Parathyroid adenoma (tissue), 2 donors: ENCODE measurements at regions not wholly inside any gene's neighbourhood (a gene's known extent, or its start where the extent isn't known, plus 50 kb on each side); places are given as distances from the start of the nearest gene placed in this dataset.
"Not testable (repeated sequence)": the region's sequence is repeated elsewhere in the genome, so short reads cannot be mapped to it uniquely, and the experiment has no call there.

Experiments
- H2AFZ ChIP-seq: fragments of 300-600 bp; sonication (generic); one replicate; pipeline ENCODE4 v1.7.0; 2017; ENCODE audit warnings: antibody characterized with exemption, mild to moderate bottlenecking
- H3K27ac ChIP-seq: fragments of 300-600 bp; sonication (generic); one replicate; pipeline ENCODE4 v1.7.0; 2017
- H3K27me3 ChIP-seq: fragments of 300-600 bp; sonication (generic); one replicate; pipeline ENCODE4 v1.7.0; 2017; ENCODE audit warnings: low read length; ENCODE audit not compliant: control insufficient read depth, insufficient read depth
- H3K36me3 ChIP-seq: fragments of 300-600 bp; sonication (generic); one replicate; pipeline ENCODE4 v1.7.0; 2017; ENCODE audit warnings: low read length; ENCODE audit not compliant: control insufficient read depth, insufficient read depth
- H3K4me1 ChIP-seq: fragments of 300-600 bp; sonication (generic); one replicate; pipeline ENCODE4 v1.7.0; 2017; ENCODE audit warnings: control low read depth
- H3K4me2 ChIP-seq: fragments of 300-600 bp; sonication (generic); one replicate; pipeline ENCODE4 v1.7.0; 2017; ENCODE audit warnings: low read length
- H3K4me3 ChIP-seq: fragments of 300-600 bp; sonication (generic); one replicate; pipeline ENCODE4 v1.7.0; 2017; ENCODE audit warnings: low read depth, low read length
- H3K79me2 ChIP-seq: fragments of 300-600 bp; sonication (generic); one replicate; pipeline ENCODE4 v1.7.0; 2017; ENCODE audit warnings: control low read depth
- H3K9ac ChIP-seq: fragments of 300-600 bp; sonication (generic); one replicate; pipeline ENCODE4 v1.7.0; 2017; ENCODE audit warnings: mild to moderate bottlenecking
- H3K9me3 ChIP-seq: fragments of 300-600 bp; sonication (generic); one replicate; pipeline ENCODE4 v1.7.0; 2017; ENCODE audit warnings: low read length; ENCODE audit not compliant: control insufficient read depth
- TF ChIP-seq, protein P1 (sequence below): fragments of 300-600 bp; sonication (generic); IDR thresholded peaks from one replicate; pipeline ENCODE4 v1.7.0; 2017; ENCODE audit warnings: antibody characterized with exemption, mild to moderate bottlenecking
- donor health status: primary hyperparathyroidism.

- no peak overlapping the region for H3K4me3 ChIP-seq
- no peak overlapping the region for H3K9ac ChIP-seq
- TF ChIP-seq, protein P1, sequence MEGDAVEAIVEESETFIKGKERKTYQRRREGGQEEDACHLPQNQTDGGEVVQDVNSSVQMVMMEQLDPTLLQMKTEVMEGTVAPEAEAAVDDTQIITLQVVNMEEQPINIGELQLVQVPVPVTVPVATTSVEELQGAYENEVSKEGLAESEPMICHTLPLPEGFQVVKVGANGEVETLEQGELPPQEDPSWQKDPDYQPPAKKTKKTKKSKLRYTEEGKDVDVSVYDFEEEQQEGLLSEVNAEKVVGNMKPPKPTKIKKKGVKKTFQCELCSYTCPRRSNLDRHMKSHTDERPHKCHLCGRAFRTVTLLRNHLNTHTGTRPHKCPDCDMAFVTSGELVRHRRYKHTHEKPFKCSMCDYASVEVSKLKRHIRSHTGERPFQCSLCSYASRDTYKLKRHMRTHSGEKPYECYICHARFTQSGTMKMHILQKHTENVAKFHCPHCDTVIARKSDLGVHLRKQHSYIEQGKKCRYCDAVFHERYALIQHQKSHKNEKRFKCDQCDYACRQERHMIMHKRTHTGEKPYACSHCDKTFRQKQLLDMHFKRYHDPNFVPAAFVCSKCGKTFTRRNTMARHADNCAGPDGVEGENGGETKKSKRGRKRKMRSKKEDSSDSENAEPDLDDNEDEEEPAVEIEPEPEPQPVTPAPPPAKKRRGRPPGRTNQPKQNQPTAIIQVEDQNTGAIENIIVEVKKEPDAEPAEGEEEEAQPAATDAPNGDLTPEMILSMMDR, result no peak
- H3K9me3 ChIP-seq, result no peaks in the 10 kb centered on the region
- no peak overlapping the region for H3K27ac ChIP-seq
- H2AFZ ChIP-seq, result peak overlapping the region; percentile 63
- peaks cover 4% of the 10 kb centered on the region for H3K4me1 ChIP-seq
- no peaks in the 10 kb centered on the region for H3K79me2 ChIP-seq
- no peaks in the 10 kb centered on the region for H3K36me3 ChIP-seq
- H3K4me2 ChIP-seq, result peak overlapping the region; percentile 9
- no peaks in the 10 kb centered on the region for H3K27me3 ChIP-seq
Measured at GRCh38 chr5:155665361-155665760, 651.8 kb downstream of the KIF4B start.

- not testable (repeated sequence) for H3K27ac ChIP-seq, H3K4me2 ChIP-seq, H3K9ac ChIP-seq, H3K4me3 ChIP-seq, H3K79me2 ChIP-seq, H2AFZ ChIP-seq, H3K9me3 ChIP-seq, H3K36me3 ChIP-seq, H3K4me1 ChIP-seq, H3K27me3 ChIP-seq
Measured at GRCh38 chr5:155672001-155672400, 655.0 kb upstream of the SGCD start.

GRCh38 chr5:155676967-155677366 is 650.0 kb upstream of the SGCD start:
- H3K4me3 ChIP-seq, result no peak overlapping the region
- H3K9me3 ChIP-seq, result no peaks in the 10 kb centered on the region
- no peak overlapping the region for H3K9ac ChIP-seq
- TF ChIP-seq, protein P1, result no peak
- H3K36me3 ChIP-seq, result no peaks in the 10 kb centered on the region
- no peaks in the 10 kb centered on the region for H3K79me2 ChIP-seq
- no peak overlapping the region for H3K27ac ChIP-seq
- H3K27me3 ChIP-seq, result no peaks in the 10 kb centered on the region
- no peak overlapping the region for H3K4me2 ChIP-seq
- no peak overlapping the region for H2AFZ ChIP-seq
- no peaks in the 10 kb centered on the region for H3K4me1 ChIP-seq

DNA sequence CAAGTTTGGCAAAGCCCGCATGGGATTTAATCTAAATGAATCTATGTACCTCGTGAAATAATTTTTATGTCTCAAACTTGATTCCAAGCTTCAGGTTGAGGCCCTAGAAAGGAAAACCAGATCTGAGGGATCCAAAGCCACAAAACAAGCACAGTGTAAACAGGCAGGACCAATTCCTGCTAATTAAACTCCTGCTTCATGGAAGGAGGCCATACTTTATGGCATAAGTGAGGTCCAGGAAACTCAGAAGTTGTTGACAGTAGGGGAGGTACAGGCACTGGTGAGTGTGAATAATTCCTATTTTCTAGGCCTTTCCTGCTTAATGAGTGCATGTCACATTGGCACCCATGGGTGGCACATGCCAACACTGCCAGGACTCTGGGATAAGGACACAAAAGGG is 648.6 kb upstream of the SGCD start:
- Histone ChIP-seq H3K4me3 (no peak overlapping the region), H3K27me3 (no peaks in the 10 kb centered on the region), H3K9me3 (no peaks in the 10 kb centered on the region), H3K9ac (no peak overlapping the region), H3K79me2 (no peaks in the 10 kb centered on the region), H3K4me1 (no peaks in the 10 kb centered on the region), H3K4me2 (no peak overlapping the region), H2AFZ (no peak overlapping the region), H3K27ac (no peak overlapping the region), H3K36me3 (no peaks in the 10 kb centered on the region)
- TF ChIP-seq, protein P1, result no peak

DNA sequence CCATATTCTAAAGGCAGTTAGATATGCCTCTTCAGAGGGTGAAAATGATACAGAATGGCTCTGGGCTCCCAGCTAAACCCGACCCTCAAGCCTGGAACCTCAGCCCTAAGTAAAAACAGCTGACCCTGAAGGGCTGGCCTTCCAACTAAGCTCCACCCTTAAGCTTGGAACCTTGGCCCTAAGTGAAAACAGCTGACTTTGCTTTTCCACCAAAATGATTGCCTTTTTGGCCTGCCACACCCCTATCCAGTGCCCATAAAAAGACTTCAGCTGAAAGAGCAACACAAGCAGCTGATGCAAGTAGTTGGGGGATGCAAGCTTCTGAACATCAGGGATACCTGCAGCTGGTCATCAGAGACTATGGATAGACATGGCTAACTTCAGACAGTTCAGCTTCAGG is 647.4 kb upstream of the SGCD start:
- H3K79me2 ChIP-seq, result no peaks in the 10 kb centered on the region
- no peak overlapping the region for H3K9ac ChIP-seq
- no peak overlapping the region for H3K27ac ChIP-seq
- H3K4me2 ChIP-seq, result no peak overlapping the region
- no peaks in the 10 kb centered on the region for H3K36me3 ChIP-seq
- no peak overlapping the region for H3K4me3 ChIP-seq
- H3K4me1 ChIP-seq, result no peaks in the 10 kb centered on the region
- no peaks in the 10 kb centered on the region for H3K27me3 ChIP-seq
- no peaks in the 10 kb centered on the region for H3K9me3 ChIP-seq
- no peak overlapping the region for H2AFZ ChIP-seq
- TF ChIP-seq, protein P1, result no peak
